ENCODE measurements at regions not wholly inside any gene's neighbourhood (a gene's known extent, or its start where the extent isn't known, plus 50 kb on each side); places are given as distances from the start of the nearest gene placed in this dataset.
A peak's percentile ranks its signal among the peaks of the same experiment; 100 is the strongest.

GRCh38 chr20:11217326-11218172, 543.8 kb upstream of the JAG1 start:
- Histone ChIP-seq H3K36me3 (no peaks in the 10 kb centered on the region), H3K27ac (peak overlapping the region in 2 of 4 donors; percentile 33 to 41), H3K4me1 (peaks cover 0 to 36% (median 8%) of the 10 kb centered on the region in 3 donors), H3K9me3 (no peaks in the 10 kb centered on the region), H3K27me3 (no peaks in the 10 kb centered on the region), H3K4me3 (no peak overlapping the region)
- WGBS, 2 donors: 37% methylated on average over 6 of the region's 6 CpGs
- DNase-seq: no peak
- intact Hi-C loops (cut with DNase I): no loop called here
- TF ChIP-seq POLR2A (IDR thresholded peaks at IDR 0.05): no peak
- TF ChIP-seq, protein P1, sequence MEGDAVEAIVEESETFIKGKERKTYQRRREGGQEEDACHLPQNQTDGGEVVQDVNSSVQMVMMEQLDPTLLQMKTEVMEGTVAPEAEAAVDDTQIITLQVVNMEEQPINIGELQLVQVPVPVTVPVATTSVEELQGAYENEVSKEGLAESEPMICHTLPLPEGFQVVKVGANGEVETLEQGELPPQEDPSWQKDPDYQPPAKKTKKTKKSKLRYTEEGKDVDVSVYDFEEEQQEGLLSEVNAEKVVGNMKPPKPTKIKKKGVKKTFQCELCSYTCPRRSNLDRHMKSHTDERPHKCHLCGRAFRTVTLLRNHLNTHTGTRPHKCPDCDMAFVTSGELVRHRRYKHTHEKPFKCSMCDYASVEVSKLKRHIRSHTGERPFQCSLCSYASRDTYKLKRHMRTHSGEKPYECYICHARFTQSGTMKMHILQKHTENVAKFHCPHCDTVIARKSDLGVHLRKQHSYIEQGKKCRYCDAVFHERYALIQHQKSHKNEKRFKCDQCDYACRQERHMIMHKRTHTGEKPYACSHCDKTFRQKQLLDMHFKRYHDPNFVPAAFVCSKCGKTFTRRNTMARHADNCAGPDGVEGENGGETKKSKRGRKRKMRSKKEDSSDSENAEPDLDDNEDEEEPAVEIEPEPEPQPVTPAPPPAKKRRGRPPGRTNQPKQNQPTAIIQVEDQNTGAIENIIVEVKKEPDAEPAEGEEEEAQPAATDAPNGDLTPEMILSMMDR (IDR thresholded peaks at IDR 0.05): no peak

GRCh38 chr20:11218173-11218680, 544.4 kb upstream of the JAG1 start:
- no peaks in the 10 kb centered on the region for H3K36me3 ChIP-seq
- H3K4me1 ChIP-seq: peaks cover 0 to 29% (median 8%) of the 10 kb centered on the region in 3 donors
- intact Hi-C loops (cut with DNase I): no loop called here
- TF ChIP-seq POLR2A (IDR thresholded peaks at IDR 0.05): no peak
- TF ChIP-seq, protein P1 (IDR thresholded peaks at IDR 0.05): no peak
- H3K27me3 ChIP-seq: no peaks in the 10 kb centered on the region
- DNase-seq: no peak
- 53 to 65% methylated on average over 2 of the region's 2 CpGs for WGBS, 2 donors
- H3K9me3 ChIP-seq: no peaks in the 10 kb centered on the region
- H3K27ac ChIP-seq: no peak overlapping the region
- no peak overlapping the region for H3K4me3 ChIP-seq

GRCh38 chr20:11219192-11219591, 545.4 kb upstream of the JAG1 start:
- intact Hi-C loops (cut with DNase I): no loop called here

DNA sequence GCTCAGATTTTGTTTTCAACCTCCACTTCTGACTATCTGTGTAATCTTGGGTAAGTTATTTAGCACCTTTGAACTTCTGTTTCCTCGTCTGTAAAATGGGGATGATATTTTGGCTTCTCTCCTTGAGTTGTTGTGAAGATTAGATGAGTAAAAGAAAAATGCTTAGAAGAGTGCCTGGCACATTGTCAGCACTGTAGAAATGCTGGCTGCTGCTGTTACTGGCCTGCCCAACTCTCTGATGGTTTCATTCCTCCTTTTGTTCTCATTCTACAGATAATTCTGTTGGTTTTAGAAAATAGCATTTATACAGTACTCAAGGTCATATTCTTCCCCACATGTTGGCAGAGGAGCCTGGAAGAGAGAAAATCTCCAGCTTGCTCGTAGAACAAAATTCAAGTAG, 547.2 kb upstream of the JAG1 start:
- 42 to 44% methylated on average over 2 of the region's 2 CpGs for WGBS, 2 donors
- intact Hi-C loops (cut with DNase I): no loop called here
- H3K27me3 ChIP-seq: no peaks in the 10 kb centered on the region
- no peak overlapping the region for H3K27ac ChIP-seq
- TF ChIP-seq POLR2A (IDR thresholded peaks at IDR 0.05): no peak
- TF ChIP-seq, protein P1 (IDR thresholded peaks at IDR 0.05): no peak
- no peak overlapping the region for H3K4me3 ChIP-seq
- H3K36me3 ChIP-seq: no peaks in the 10 kb centered on the region
- no peak for DNase-seq
- H3K9me3 ChIP-seq: no peaks in the 10 kb centered on the region
- H3K4me1 ChIP-seq: peaks cover 0 to 18% (median 8%) of the 10 kb centered on the region in 3 donors

More at GRCh38 chr20:11219192-11219591, 545.4 kb upstream of the JAG1 start:
- H3K27ac ChIP-seq: no peak overlapping the region
- H3K9me3 ChIP-seq: no peaks in the 10 kb centered on the region
- peaks cover 0 to 19% (median 8%) of the 10 kb centered on the region in 3 donors for H3K4me1 ChIP-seq
- WGBS, 2 donors: 74 to 79% methylated on average over 3 of the region's 3 CpGs
- H3K36me3 ChIP-seq: no peaks in the 10 kb centered on the region
- H3K27me3 ChIP-seq: no peaks in the 10 kb centered on the region
- no peak for DNase-seq
- H3K4me3 ChIP-seq: no peak overlapping the region
- TF ChIP-seq, protein P1 (IDR thresholded peaks at IDR 0.05): no peak
- TF ChIP-seq POLR2A (IDR thresholded peaks at IDR 0.05): no peak

DNA sequence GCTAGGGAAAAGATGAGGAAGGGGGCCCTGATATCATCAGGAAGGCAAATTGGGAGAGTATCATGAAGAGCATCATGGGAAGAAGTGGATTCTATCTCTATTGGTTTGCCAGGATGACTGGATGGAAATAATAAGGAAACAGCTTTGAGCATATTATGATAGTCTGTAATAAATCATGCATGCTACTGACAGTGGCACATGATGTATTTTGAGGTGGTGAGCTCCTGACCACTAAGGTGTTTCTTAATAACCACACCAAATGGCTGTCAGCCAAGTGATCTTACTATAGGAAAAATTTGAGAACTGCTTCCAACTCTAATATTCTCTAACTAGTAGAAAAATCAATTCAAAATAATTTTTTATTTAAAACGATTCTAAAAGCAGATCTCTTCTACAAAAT, 548.4 kb upstream of the JAG1 start:
- no peaks in the 10 kb centered on the region for H3K9me3 ChIP-seq
- DNase-seq: no peak
- TF ChIP-seq, protein P1 (IDR thresholded peaks at IDR 0.05): no peak
- no peak for TF ChIP-seq POLR2A (IDR thresholded peaks at IDR 0.05)
- 72 to 96% methylated on average over 1 of the region's 1 CpG for WGBS, 2 donors
- H3K4me1 ChIP-seq: peaks cover 0 to 11% (median 7%) of the 10 kb centered on the region in 3 donors
- intact Hi-C loops (cut with DNase I): no loop called here
- H3K27ac ChIP-seq: no peak overlapping the region
- no peaks in the 10 kb centered on the region for H3K27me3 ChIP-seq
- H3K4me3 ChIP-seq: no peak overlapping the region
- no peaks in the 10 kb centered on the region for H3K36me3 ChIP-seq
